NCI-H526 (cell line): ENCODE measurements at regions not wholly inside any gene's neighbourhood (a gene's known extent, or its start where the extent isn't known, plus 50 kb on each side); places are given as distances from the start of the nearest gene placed in this dataset.

ENCODE experiments used
- DNase-seq, 2 experiments: peaks; one replicate each; lab custom pipeline; 2025; lab: John Stamatoyannopoulos, UW

DNA sequence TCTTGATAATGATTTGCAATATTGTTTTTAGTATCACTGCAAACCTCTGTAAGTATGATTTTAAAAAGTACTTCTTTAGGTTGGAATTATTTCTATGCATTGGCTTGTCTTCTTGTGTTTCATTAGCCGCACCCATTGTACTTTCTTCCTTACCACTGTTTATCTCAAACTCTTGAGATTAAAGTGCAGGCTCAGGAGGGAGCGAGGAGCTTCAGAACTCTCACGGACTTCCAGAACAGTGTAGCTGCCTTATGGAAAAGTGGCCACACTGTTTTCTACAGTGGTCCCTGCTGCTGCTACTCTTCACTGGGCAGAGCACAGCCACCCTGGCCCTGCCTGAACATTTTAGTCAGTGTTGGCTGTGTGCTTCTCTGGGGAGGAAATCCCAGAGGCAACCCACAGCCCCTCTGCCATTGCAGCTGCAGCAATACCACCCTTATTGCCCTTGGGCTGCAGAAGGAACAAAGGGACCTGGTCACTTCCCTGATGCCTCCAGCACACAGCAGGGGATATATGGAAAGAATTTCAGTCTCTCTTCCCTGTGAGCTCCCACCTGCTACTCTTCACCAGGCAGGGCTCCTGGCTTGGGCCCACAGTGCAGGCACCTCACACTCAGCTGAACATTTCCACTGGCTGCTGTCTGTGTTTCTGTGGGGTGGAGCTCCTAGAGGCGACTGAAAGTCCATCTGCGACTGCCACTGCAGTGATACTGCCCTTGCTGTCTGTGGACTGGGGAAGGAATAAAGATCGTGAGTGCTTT is 91.7 kb upstream of the MAP3K4 start:
- no peak for DNase-seq

DNA sequence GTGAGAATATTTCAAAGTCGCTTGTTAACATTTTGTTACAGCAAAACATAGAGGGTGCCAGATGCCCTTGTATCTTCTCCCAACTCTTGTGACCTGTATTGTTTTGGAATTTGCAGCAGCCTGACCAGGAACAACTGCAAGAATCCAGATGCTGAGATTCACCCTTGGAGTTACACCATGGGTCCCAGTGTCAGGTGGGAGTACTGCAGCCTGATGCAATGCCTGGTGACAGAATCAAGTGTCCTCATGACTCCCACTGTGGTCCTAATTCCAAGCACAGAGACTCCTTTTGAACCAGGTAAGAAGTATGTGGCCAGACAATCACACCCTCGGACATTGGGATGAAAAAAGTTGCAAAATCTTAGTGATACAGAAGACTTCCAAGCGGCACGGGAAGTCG is 79.6 kb upstream of the MAP3K4 start:
- no peak for DNase-seq

DNA sequence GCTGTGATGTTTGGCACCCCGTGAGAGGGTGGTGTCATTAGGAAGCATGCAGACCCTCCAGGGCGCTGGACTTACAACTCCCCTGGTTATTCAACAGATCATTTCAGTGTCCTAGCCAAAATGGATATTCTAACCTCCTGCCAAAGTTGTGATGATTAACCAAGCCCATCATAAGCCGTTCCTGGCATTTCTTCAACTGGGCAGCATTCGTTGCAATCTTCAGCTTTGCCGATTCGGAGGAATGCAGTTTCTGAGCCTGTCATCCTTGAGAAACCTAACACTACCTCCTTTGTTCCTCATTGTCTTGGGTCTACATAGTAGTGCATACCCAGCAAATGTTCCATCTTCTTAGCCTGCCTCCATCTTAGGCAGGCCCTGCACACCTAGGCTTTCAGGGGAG is 79.2 kb upstream of the MAP3K4 start:
- no peak for DNase-seq

DNA sequence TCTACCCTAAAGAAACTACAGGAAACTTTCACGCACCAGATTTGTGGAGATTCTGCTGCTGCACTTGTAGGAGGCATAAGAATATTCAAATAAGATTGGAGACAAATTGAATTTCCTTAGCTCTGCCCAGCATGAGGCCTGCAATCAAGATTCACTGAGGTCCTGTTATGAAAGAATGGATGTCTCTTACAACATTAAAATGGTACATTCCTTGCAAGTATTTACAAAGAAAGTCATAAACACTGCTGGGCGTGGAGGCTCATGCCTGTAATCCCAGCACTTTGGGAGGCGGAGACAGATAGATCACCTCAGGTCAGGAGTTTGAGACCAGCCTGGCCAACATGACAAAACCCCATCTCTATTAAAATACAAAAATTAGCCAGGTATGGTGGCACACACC is 74.0 kb upstream of the MAP3K4 start:
- no peak for DNase-seq

DNA sequence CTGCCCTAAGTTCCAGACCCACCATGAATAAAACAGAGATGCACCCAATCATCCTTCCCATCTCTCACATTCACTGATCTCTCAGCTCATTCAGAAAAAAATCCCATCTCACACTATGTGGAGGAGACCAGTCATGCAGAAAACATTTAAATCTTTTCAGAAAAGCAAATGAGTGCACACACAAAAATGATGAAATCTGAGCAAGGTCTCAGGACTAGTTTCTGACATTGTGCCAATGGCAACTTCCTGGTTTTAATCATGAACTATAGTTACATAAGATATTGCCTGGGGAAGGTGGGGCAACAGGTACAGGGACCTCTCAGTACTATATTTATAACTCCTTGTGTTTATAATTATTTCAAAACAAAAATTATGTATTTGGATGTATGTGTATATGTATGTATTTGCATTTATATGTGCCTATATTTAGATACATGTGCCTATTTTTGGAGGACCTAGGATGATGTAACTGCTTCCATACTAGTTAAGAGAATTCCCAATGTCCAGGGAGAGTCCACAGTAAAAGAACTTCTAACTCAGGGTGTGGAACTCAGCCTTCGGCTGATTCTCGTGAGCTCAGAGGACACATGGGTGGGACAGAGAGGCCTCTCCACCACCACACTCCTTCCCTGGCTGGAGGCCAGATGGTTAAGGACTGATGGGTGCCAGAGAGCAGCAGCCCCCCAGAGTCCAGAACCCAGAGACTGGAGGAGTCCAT is 71.7 kb upstream of the MAP3K4 start:
- DNase-seq, result no peak

DNA sequence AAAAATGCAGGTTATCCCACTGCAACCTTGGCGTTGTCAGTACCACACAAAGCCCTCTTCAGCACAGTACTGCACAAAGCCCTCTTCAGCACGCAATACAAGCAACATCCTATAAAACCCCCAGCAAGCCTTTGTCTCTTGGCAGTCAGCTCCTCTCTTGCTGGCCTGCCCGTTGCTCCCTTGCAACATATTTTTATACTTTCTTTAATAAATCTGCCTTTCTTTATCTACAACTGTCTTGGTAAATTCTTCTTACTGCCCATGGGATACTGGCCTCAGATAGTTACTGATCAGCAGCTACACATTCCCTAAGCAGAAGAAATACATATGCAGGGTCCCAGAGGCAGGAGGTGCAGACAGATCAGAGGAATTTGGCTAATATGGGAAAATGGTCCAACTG is 70.5 kb upstream of the MAP3K4 start:
- DNase-seq, result no peak

DNA sequence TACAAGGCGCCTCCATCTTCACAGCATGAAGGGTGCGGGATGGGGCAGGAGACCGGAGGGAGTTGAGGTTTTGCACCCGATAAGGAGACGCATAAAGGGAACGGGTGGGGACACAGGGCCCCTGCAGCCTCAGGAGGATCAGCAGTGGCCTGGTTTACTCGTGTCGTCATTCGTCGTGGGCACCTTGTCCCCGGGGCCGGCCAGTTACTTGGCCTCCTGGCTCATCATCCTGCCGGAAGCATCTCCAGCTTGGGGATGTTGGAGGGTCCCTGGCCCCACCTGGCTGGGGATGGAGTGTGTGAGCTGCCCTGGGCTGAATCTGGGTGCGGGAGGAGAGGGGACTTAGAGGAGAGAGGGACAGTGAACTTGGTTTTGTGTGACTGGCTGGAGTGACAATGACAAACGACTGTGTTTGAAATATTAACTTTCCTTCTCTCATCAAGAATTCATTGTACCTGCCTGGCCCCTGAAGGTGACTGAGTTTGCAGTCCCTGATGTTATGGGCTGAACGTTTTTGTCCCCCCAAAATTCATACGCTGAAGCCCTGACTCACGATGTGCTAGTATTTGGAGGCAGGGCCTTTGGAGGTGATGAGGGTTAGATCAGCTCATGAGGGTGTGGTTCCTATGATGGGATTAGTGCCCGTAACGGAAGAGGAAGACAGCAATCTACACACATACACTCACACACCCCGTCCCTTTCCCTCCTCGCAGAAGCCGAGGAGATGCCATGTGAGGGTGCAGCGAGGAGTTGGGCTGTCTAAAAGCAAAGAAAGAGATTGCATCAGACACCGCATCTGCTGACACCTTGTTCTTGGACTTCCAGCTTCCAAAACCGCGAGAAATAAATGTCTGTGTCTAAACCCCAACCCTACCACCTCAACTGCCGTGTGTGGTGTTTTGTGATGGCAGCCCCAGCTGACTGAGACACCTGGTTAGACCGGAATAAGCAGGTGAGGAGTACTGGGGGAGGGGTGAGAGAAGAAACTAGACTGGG is 65.0 kb upstream of the MAP3K4 start:
- peak in 1 of 2 experiments; percentile 10 for DNase-seq

DNA sequence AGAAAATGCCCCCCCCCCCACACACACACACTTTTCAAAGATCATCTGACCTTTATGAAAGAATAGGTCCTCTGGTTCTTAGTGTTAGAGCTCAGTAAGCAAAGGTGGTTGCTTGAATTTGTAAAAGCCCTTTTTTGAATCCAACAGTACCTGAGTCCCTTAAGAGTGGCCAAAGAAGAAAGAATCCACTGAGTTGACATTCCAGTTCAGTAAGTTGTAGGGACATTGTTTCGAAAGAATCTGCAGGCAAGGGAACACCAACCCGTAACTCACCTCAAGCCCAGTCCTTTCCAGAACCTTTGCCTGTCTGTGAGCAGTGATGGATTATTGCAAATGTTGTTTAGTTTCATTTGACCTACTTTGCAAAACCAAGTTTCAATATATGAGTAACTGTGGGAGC is 64.2 kb upstream of the MAP3K4 start:
- DNase-seq, result no peak

DNA sequence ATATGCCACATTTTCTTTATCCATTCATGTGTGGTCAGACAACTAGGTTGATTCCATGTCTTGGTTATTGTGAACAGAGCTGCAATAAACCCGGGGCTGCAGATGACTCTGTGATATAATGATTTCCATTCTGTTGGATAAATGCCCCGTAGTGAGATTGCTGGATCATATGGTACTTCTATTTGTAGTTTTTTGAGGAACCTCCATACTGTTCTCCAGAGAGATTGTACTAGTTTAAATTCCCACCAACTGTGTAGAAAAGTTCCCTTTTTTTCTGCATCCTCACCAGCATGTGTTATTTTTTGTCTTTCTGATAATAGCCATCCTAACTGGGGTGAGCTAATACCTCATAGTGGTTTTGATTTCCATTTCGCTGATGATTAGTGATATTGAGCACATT is 62.2 kb upstream of the MAP3K4 start:
- no peak for DNase-seq

DNA sequence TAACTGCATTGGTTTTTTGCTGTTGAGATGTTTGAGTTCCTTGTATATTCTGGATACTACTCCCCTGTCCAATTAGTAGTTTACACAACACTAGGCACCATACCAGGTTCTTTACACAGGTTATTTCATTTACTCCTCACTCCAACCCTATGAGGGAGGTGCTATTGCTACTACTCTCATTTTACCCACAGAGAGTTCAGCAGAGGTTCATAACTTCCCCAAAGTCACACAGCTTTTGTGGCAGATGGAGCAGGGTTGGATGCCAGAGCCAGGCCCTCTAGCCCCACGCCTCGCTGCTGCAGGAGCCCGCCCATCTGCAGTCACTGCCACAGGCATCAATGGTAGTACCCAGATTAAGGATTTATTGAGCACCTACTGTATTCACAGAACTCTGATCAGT is 61.7 kb upstream of the MAP3K4 start:
- DNase-seq, result no peak

DNA sequence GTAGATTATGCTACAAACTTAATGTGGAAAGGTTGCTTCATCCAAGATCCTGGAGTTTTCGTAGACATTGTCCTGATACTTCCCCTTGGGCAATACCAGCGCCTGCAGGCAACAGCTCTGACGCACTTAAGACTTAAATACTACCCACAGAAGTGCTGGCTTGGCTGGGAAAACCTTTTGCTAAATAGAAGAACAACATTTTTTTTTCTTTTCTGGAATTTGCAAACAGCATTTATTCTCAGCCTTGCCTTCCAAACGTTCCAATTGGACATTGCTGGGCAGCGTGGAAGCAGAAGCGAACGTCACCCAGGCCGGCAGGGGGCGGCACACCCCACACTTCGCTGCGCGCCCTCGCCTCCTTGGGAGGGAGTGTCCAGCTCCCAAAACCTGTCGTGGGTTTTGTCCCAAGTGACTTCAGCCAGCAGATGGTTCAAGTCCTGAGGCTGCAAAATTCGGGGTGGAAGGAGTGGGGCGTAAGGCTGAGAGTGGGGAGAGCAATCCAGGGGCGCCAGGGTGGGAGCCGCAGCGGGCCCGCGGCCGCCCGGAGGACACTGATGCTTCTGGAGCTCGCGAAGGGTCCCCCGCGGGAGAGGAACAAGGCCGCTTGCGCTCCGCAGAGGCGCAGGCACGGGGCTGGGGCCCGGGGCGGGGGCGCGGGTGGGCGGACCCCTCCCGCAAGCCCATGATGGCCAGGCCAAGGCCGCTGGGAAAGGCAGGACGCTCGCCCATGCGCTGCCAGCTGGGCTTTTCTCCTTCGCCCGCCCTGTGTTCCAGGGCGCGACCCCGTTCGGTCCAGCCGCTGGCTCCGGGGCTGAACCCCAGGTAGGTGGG is 60.8 kb upstream of the MAP3K4 start:
- DNase-seq, result peak; percentile 31 to 64

DNA sequence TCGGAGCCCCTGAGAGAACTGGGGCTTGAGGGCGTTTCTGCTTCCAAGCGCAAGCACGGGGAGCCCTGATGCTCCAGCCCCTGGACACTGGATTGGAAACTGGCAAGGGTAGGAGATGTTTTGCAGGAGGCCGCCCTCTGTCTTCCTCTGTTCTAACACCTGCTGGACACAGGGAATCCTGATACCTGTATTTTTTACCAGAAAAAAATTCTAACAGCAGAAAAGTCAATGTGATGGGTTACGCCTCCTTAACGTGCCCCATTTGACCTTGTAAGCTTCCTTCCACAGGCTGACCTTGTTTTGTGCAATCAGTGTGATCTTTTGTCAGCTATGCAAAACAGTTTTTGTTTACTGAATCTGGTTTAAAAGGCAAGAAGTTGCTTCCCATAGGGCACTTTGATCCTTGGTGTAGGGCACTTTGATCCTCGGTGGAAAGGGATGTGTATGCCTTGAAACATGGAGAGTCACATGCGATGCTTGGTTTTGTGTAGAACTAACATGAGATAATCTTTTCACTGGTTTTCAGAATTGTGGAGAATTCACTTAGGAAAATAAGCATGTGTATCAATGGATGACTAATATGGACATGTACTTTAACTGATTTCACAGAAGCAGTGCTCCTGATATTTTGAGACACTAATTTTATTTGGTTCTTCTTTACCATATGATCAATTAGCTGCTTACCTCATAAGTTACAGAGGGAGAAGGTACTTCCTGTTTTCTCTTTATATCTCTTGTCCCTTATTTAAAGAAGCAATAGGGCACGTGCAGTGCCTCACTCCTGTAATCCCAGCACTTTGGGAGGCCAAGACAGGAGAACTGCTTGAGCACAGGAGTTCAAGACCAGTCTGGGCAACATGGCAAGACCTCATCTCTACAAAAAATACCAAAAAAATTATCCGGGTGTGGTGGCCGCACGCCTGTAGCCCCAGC is 59.9 kb upstream of the MAP3K4 start:
- peak in 1 of 2 experiments; percentile 27 for DNase-seq

DNA sequence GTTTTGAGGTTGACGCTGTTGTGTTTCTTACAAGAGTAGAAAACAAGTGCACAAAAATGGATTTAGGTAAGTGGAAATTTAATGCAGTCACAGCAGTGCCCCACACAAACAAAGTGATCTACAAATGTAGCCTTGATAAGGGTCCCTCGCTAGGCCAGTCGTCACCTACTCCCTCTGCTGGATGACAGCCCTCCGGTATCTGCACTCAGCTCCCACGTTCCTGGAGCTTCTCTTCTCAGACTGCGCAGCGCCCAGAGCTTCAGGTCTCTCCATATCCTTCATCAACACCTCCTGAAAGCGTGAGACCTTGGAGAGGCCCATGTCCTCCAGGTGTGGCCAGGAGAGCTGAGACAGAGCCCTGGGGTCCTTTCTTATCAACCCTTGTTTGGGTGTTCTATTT is 58.3 kb upstream of the MAP3K4 start:
- DNase-seq, result peak in 1 of 2 experiments; percentile 37

DNA sequence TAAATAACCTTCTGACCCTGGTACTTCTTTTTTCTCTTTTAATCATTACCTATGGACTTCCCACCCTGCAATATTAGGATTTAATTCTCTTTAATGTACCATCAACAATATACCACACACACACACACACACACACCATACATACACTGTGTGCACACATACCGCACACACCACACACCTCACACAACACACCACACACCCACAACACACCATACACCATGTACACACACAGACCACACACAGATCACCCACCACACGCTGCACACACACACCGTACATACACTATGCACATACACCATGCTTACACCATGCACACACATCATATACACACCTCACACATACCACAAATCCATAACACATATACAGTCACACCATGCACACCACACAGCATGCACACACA is 57.4 kb upstream of the MAP3K4 start:
- DNase-seq, result no peak

DNA sequence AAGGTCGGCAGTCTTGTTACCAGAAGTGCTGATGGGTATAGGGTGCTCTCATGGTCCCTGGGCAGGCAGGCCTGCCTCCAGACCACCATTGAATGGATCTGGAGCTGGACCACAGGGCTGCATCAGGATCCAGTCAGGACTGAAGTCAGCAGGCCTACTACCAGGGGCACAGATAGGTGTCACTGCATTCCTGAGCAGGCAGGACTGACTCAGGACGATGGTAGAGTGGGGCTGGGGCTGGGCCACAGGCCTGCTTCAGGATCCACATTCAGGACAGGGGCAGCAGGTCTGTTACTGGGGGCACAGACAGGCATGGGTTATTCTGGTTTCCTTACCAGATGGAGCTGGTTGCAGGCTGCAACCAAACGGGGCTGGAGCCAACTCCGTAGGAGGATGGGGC is 51.4 kb upstream of the MAP3K4 start:
- no peak for DNase-seq
